Transverse colon (tissue), 4 donors: ENCODE measurements at regions not wholly inside any gene's neighbourhood (a gene's known extent, or its start where the extent isn't known, plus 50 kb on each side); places are given as distances from the start of the nearest gene placed in this dataset.

ENCODE experiments used
- POLR2A ChIP-seq: fragments of 450-650 bp; IDR thresholded peaks from one replicate; pipeline ENCODE4 v1.6.1; 2016; ENCODE audit warnings: antibody characterized with exemption, mild to moderate bottlenecking, moderate library complexity
- POLR2AphosphoS5 ChIP-seq, 3 donors: sonication (generic); formaldehyde crosslinking; IDR thresholded peaks; one replicate each; pipeline ENCODE4 v1.6.1; 2016; ENCODE audit warnings: antibody characterized with exemption in 3 of 3
- TF ChIP-seq, protein P1 (sequence below), 5 experiments: fragments of 200-600 bp in 3 of 5; fragments of 450-650 bp in 2 of 5; sonication (generic) in 3 of 5; IDR thresholded peaks; 1 replicate in 2 of 5; 2 replicates in 3 of 5; pipeline ENCODE4 v1.5.1; 2016 to 2017; ENCODE audit warnings: antibody characterized with exemption in 5 of 5, inconsistent platforms in 3 of 5, mild to moderate bottlenecking in 2 of 5, moderate library complexity in 1 of 5

DNA sequence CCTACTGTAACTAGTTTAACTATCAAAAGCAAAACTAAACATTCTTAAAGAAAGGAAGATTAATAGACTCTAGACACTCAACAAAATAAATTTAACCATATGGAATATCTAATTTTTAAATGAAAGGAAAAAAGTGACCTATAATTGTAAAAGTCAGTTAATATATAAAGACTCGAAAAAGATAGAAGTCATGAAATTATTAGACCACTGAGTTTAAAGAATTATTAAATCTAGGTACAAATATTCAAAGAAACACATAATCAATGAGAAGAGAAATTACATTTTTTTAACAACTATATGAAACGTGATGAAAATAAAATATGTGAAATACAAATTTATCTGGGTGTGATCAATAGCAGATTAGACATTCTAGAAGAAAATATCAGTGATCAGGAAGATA is 706.8 kb upstream of the PCDH20 start:
- TF ChIP-seq, protein P1, sequence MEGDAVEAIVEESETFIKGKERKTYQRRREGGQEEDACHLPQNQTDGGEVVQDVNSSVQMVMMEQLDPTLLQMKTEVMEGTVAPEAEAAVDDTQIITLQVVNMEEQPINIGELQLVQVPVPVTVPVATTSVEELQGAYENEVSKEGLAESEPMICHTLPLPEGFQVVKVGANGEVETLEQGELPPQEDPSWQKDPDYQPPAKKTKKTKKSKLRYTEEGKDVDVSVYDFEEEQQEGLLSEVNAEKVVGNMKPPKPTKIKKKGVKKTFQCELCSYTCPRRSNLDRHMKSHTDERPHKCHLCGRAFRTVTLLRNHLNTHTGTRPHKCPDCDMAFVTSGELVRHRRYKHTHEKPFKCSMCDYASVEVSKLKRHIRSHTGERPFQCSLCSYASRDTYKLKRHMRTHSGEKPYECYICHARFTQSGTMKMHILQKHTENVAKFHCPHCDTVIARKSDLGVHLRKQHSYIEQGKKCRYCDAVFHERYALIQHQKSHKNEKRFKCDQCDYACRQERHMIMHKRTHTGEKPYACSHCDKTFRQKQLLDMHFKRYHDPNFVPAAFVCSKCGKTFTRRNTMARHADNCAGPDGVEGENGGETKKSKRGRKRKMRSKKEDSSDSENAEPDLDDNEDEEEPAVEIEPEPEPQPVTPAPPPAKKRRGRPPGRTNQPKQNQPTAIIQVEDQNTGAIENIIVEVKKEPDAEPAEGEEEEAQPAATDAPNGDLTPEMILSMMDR (IDR thresholded peaks at IDR 0.05), result no peak
- TF ChIP-seq POLR2AphosphoS5 (IDR thresholded peaks at IDR 0.05) (no peak), POLR2A (no peak)
